Transverse colon (tissue), 4 donors: ENCODE measurements at regions not wholly inside any gene's neighbourhood (a gene's known extent, or its start where the extent isn't known, plus 50 kb on each side); places are given as distances from the start of the nearest gene placed in this dataset.

Experiments used
- DNase-seq: peaks from one replicate; pipeline ENCODE4 v3.0.0-alpha.2; 2019
- H3K27ac ChIP-seq, 4 donors: fragments of 200-600 bp; sonication (generic); 2 replicates each; pipeline ENCODE4 v1.5.1; 2016 to 2018; ENCODE audit warnings: inconsistent platforms in 4 of 4
- H3K27me3 ChIP-seq: fragments of 200-600 bp; sonication (generic); 2 replicates; pipeline ENCODE4 v1.5.1; 2017; ENCODE audit warnings: inconsistent platforms
- H3K36me3 ChIP-seq, 4 donors: fragments of 200-600 bp; sonication (generic); 2 replicates each; pipeline ENCODE4 v1.5.1; 2017 to 2019; ENCODE audit warnings: inconsistent platforms in 4 of 4
- H3K4me1 ChIP-seq, 4 donors: fragments of 200-600 bp; sonication (generic); 2 replicates each; pipeline ENCODE4 v1.5.1; 2017 to 2020; ENCODE audit warnings: inconsistent platforms in 4 of 4
- H3K4me3 ChIP-seq, 4 donors: fragments of 200-600 bp; sonication (generic); 1 replicate in 1 of 4; 2 replicates in 3 of 4; pipeline versions ENCODE4 v1.5.1 to v1.6.1; 2017 to 2019; ENCODE audit warnings: inconsistent platforms in 4 of 4
- H3K9me3 ChIP-seq, 2 donors: fragments of 200-600 bp; sonication (generic); 2 replicates each; pipeline ENCODE4 v1.5.1; 2017 to 2019; ENCODE audit warnings: inconsistent platforms in 2 of 2
- CTCF ChIP-seq, 5 experiments: fragments of 200-600 bp in 3 of 5; fragments of 450-650 bp in 2 of 5; sonication (generic) in 3 of 5; IDR thresholded peaks; 1 replicate in 2 of 5; 2 replicates in 3 of 5; pipeline ENCODE4 v1.5.1; 2016 to 2017; ENCODE audit warnings: antibody characterized with exemption in 5 of 5, inconsistent platforms in 3 of 5, mild to moderate bottlenecking in 2 of 5, moderate library complexity in 1 of 5
- EP300 ChIP-seq: sonication (generic); formaldehyde crosslinking; IDR thresholded peaks from one replicate; pipeline ENCODE4 v1.6.1; 2017; ENCODE audit warnings: antibody characterized with exemption, low read depth
- POLR2A ChIP-seq: fragments of 450-650 bp; IDR thresholded peaks from one replicate; pipeline ENCODE4 v1.6.1; 2016; ENCODE audit warnings: antibody characterized with exemption, mild to moderate bottlenecking, moderate library complexity
- POLR2AphosphoS5 ChIP-seq, 3 donors: sonication (generic); formaldehyde crosslinking; IDR thresholded peaks; one replicate each; pipeline ENCODE4 v1.6.1; 2016; ENCODE audit warnings: antibody characterized with exemption in 3 of 3
- WGBS, 2 donors: methylation state at CpG; one replicate each; pipeline ENCODE4 v1.1.5; 2018; ENCODE audit warnings: low coverage in 1 of 2; 5-methylcytosine and 5-hydroxymethylcytosine counted together
- in situ Hi-C, 4 donors: fragments of 200-750 bp; cut with MboI; loops; one replicate each; pipeline versions ENCODE4 v1.15.0 to v1.15.1; 2017; ENCODE audit warnings: low sequenced_read_pairs in 3 of 4, low pct_ligation_motif_present in 1 of 4, low pct_unique_long_range_greater_than_20kb in 1 of 4
- intact Hi-C: fragments of 100-400 bp; cut with DNase I; formaldehyde crosslinking; loops from one replicate; pipeline ENCODE4 v1.15.1; 2023; ENCODE audit warnings: low total_unique reads

DNA sequence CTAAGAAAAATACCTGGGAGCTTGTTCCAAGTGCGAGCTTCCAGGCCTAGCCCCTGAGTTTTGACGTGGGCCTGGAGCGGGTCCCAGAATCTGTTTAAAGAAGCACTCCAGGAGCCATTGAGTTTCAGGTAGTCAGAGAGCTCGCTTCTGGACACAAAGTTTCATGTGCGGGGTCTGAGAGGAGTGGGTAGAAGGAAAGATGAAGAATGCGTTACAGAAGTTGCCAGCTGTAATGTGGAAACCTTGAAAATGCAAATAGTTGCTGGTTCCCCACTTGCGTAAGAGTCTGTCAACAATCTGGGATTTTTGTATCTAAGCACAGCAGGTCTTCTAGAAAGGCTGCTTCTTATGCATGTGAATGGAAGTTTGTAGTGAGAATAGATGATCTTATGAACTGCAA is 77.5 kb upstream of the CLCN4 start:
- no peaks in the 10 kb centered on the region for H3K9me3 ChIP-seq
- H3K27me3 ChIP-seq: no peaks in the 10 kb centered on the region
- DNase-seq: no peak
- H3K27ac ChIP-seq: peak overlapping the region in 2 of 4 donors; percentile 45 to 53
- H3K36me3 ChIP-seq: no peaks in the 10 kb centered on the region
- WGBS, 2 donors: 76 to 100% methylated on average over 1 to 7 of the region's 7 CpGs
- H3K4me1 ChIP-seq: peaks cover 3 to 20% (median 6%) of the 10 kb centered on the region in 4 donors
- H3K4me3 ChIP-seq: no peak overlapping the region
- in situ Hi-C loops: no loop called here
- intact Hi-C loops: no loop called here
- TF ChIP-seq POLR2AphosphoS5 (IDR thresholded peaks at IDR 0.05): no peak
- no peak for TF ChIP-seq CTCF (IDR thresholded peaks at IDR 0.05)
- TF ChIP-seq EP300: no peak
- no peak for TF ChIP-seq POLR2A

- intact Hi-C loops (no loop called here), in situ Hi-C loops (no loop called here)
- TF ChIP-seq POLR2AphosphoS5 (IDR thresholded peaks at IDR 0.05): no peak
- TF ChIP-seq CTCF (IDR thresholded peaks at IDR 0.05): no peak
- TF ChIP-seq POLR2A: no peak
- TF ChIP-seq EP300: no peak
- Histone ChIP-seq H3K36me3 (no peaks in the 10 kb centered on the region), H3K4me1 (peaks cover 3 to 20% (median 6%) of the 10 kb centered on the region in 4 donors), H3K4me3 (no peak overlapping the region), H3K27ac (peak overlapping the region; percentile 74 to 86 (median 81)), H3K9me3 (no peaks in the 10 kb centered on the region), H3K27me3 (no peaks in the 10 kb centered on the region)
- 20 to 54% methylated on average over 1 to 2 of the region's 2 CpGs for WGBS, 2 donors
- DNase-seq: no peak
These were observed 73.0 kb upstream of the CLCN4 start for GRCh38 chrX:10083809-10084208.

GRCh38 chrX:10085223-10085622 is 71.6 kb upstream of the CLCN4 start:
- H3K36me3 ChIP-seq: no peaks in the 10 kb centered on the region
- WGBS, 2 donors: 43% methylated on average over 1 of the region's 1 CpG; no CpG with 5 or more reads in 1 of the 2 donors
- peaks cover 3 to 27% (median 6%) of the 10 kb centered on the region in 4 donors for H3K4me1 ChIP-seq
- H3K9me3 ChIP-seq: no peaks in the 10 kb centered on the region
- H3K27me3 ChIP-seq: no peaks in the 10 kb centered on the region
- TF ChIP-seq POLR2A: no peak
- no peak for TF ChIP-seq POLR2AphosphoS5 (IDR thresholded peaks at IDR 0.05)
- TF ChIP-seq EP300: no peak
- no peak for TF ChIP-seq CTCF (IDR thresholded peaks at IDR 0.05)
- H3K27ac ChIP-seq: peak overlapping the region in 2 of 4 donors; percentile 60 to 68
- intact Hi-C loops (no loop called here), in situ Hi-C loops (no loop called here)
- no peak overlapping the region for H3K4me3 ChIP-seq
- no peak for DNase-seq

- in situ Hi-C loops: no loop called here
These were observed 70.1 kb upstream of the CLCN4 start for GRCh38 chrX:10086676-10087075.

More at GRCh38 chrX:10086676-10087075, 70.1 kb upstream of the CLCN4 start:
- H3K4me3 ChIP-seq: no peak overlapping the region
- no peaks in the 10 kb centered on the region for H3K27me3 ChIP-seq
- no peak for DNase-seq
- no peak for TF ChIP-seq CTCF (IDR thresholded peaks at IDR 0.05)
- TF ChIP-seq POLR2AphosphoS5 (IDR thresholded peaks at IDR 0.05): no peak
- no peak for TF ChIP-seq POLR2A
- TF ChIP-seq EP300: no peak
- intact Hi-C loops: no loop called here
- H3K36me3 ChIP-seq: no peaks in the 10 kb centered on the region
- 80% methylated on average over 8 of the region's 8 CpGs; no CpG with 5 or more reads in 1 of the 2 donors for WGBS, 2 donors
- no peaks in the 10 kb centered on the region for H3K9me3 ChIP-seq
- peak overlapping the region; percentile 24 to 68 (median 46) for H3K27ac ChIP-seq
- H3K4me1 ChIP-seq: peaks cover 3 to 27% (median 6%) of the 10 kb centered on the region in 4 donors
